ENCODE measurements at regions not wholly inside any gene's neighbourhood (a gene's known extent, or its start where the extent isn't known, plus 50 kb on each side); places are given as distances from the start of the nearest gene placed in this dataset.

DNA sequence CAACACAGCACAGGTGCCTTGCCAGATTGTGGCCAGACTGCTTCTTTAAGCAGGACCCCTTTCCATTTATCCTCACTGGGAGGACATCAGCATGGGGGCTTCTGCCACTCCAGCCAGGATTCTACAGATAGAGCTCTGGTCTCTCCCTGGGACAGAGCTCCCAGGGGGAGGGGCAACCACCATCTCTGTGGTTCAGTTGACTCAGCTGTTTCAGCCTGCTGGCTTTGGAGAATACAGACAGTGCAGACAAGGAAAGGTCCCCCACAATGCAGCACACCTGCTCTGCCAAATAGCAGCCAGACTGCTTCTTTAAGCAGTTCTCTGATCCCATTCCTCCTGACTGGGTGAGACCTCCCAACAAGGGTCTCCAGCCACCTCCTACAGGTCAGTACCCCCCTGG, 132.8 kb downstream of the OR2K2 start:
- TF ChIP-seq, protein P1, sequence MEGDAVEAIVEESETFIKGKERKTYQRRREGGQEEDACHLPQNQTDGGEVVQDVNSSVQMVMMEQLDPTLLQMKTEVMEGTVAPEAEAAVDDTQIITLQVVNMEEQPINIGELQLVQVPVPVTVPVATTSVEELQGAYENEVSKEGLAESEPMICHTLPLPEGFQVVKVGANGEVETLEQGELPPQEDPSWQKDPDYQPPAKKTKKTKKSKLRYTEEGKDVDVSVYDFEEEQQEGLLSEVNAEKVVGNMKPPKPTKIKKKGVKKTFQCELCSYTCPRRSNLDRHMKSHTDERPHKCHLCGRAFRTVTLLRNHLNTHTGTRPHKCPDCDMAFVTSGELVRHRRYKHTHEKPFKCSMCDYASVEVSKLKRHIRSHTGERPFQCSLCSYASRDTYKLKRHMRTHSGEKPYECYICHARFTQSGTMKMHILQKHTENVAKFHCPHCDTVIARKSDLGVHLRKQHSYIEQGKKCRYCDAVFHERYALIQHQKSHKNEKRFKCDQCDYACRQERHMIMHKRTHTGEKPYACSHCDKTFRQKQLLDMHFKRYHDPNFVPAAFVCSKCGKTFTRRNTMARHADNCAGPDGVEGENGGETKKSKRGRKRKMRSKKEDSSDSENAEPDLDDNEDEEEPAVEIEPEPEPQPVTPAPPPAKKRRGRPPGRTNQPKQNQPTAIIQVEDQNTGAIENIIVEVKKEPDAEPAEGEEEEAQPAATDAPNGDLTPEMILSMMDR (IDR thresholded peaks at IDR 0.05; ENCODE audit: low read depth, low read length, missing control alignments): no peak

DNA sequence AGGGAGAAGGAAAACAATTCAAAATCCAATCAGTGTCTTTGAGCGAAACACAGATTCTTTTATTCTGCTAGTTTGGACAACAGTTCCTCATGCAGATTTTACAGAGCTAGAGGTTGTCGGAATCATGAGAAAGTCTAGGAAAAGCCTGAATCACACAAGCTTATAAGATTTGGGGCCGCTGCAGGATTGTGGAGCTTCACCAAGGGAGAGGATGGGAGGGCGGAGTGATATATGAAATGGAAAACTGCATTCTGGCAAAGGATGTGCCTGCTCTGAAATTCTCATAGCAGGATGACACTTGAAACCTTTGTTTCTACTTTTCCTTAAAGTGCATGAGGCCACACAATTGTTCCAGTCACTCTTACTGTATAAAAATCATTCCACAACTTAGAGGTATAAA, 134.3 kb downstream of the OR2K2 start:
- TF ChIP-seq, protein P1 (IDR thresholded peaks at IDR 0.05; ENCODE audit: low read depth, low read length, missing control alignments): no peak
- no peak overlapping the region for H3K4me3 ChIP-seq (ENCODE audit: low read depth, low read length)
- no peak for DNase-seq (ENCODE audit: low read depth)
- in situ Hi-C loops (cut with HindIII; ENCODE audit: low sequenced_read_pairs): no loop called here

More for the DNA sequence above, 132.8 kb downstream of the OR2K2 start:
- DNase-seq (ENCODE audit: low read depth): no peak
- in situ Hi-C loops (cut with HindIII; ENCODE audit: low sequenced_read_pairs): no loop called here
- H3K4me3 ChIP-seq (ENCODE audit: low read depth, low read length): no peak overlapping the region

DNA sequence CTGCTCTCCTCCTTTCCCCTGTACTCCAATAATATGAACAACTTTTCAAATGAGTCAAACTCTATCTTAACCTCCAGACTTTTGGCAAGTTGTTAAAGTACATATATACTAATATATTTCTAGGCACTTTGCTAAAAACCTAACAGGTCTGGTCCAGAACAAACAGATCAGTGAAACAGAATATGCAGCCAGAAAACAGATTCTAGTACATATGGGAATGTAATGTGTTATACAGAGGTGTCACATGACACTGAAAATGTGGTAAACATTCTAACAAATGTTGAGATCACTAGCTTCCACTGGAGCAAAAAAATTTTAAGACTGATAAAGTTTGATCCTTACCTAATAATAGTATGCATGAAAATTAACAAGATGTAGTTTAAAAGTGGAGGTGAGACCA, 136.9 kb downstream of the OR2K2 start:
- in situ Hi-C loops (cut with HindIII; ENCODE audit: low sequenced_read_pairs): no loop called here
- TF ChIP-seq, protein P1 (IDR thresholded peaks at IDR 0.05; ENCODE audit: low read depth, low read length, missing control alignments): no peak

DNA sequence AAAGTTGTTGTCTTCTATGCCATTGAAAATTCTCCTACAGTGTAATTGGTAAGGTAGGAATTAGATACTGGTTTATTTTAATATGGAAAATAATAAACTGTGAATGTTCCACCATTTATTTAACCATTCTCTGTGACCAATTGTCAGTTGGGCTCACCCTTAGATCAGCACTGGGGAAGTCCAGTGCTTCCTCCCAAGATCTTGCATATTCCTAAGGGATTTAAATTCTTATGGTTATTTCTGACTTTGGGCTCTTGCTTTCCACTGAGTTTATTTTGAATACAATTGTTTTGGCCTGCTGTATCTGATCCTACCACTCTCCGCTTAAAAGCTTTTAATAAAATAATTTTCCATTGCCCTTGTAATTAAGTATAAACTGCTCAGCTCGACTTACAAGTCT, 137.4 kb downstream of the OR2K2 start:
- H3K4me3 ChIP-seq (ENCODE audit: low read depth, low read length): no peak overlapping the region
- no peak for DNase-seq (ENCODE audit: low read depth)
- TF ChIP-seq, protein P1 (IDR thresholded peaks at IDR 0.05; ENCODE audit: low read depth, low read length, missing control alignments): no peak
- in situ Hi-C loops (cut with HindIII; ENCODE audit: low sequenced_read_pairs): no loop called here

More for the DNA sequence above, 136.9 kb downstream of the OR2K2 start:
- DNase-seq (ENCODE audit: low read depth): no peak
- H3K4me3 ChIP-seq (ENCODE audit: low read depth, low read length): no peak overlapping the region

DNA sequence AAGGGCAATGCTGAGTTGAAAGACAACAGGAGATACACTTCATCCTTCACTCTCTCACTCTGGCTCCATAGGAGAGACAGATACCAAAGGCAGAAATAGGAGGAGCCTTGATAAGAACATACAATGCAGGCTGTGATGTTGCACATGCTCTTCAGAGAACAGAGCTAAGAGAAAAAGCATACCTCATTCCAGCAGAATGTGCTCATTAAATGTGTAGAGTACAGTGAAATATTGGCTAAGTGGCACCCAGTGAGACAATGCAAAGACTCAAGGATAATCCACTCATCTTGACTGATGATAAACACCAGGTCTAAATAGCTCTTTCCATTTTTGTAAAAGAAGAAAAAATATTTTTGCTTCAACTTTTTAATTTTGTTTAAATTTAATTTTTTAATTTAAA, 139.7 kb downstream of the OR2K2 start:
- H3K4me3 ChIP-seq (ENCODE audit: low read depth, low read length): no peak overlapping the region
- DNase-seq (ENCODE audit: low read depth): no peak
- in situ Hi-C loops (cut with HindIII; ENCODE audit: low sequenced_read_pairs): no loop called here
- TF ChIP-seq, protein P1 (IDR thresholded peaks at IDR 0.05; ENCODE audit: low read depth, low read length, missing control alignments): no peak

DNA sequence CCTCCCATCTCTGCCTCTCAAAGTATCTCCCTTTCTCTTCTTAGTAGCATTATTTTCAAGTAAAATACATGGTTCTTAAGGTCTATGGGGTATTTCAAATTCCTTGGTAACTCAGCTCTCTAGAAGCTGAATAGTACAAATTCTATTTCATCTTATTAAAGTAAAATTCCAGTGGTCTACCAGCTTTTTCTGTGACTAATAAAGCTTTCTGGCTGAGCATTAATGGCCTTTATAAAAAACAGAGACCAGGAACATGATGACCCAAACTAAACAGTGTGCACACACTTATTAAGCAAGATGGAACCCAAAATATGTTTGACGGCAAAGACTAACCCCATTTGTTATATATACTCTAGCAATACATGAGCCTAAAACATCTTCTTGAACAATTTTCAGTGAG, 142.6 kb downstream of the OR2K2 start:
- no peak overlapping the region for H3K4me3 ChIP-seq (ENCODE audit: low read depth, low read length)
- in situ Hi-C loops (cut with HindIII; ENCODE audit: low sequenced_read_pairs): no loop called here
- TF ChIP-seq, protein P1 (IDR thresholded peaks at IDR 0.05; ENCODE audit: low read depth, low read length, missing control alignments): no peak
- no peak for DNase-seq (ENCODE audit: low read depth)

DNA sequence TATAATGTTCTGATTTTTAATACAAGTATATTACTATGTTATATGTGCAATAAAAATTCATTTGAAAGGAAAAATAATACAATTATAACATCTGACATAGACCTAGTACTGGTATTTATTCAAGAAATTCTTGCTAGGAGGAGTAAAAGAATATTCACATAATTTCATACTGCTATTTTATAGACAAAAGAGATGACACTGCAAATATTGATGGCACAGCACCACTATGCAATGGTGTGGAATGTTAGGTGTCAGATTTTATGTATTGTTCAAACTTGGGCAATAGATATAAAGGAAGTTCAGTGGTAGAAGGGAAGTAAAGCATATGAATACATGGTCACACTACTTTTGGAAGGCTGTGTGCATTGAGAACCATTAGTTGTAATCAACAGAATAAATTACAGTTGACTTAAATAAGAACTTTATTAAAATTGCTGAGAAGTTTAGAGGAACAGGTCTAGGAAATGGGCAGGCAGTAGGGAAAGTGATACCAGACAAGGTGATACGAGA, 143.9 kb downstream of the OR2K2 start:
- in situ Hi-C loops (cut with HindIII; ENCODE audit: low sequenced_read_pairs): no loop called here
- no peak overlapping the region for H3K4me3 ChIP-seq (ENCODE audit: low read depth, low read length)
- TF ChIP-seq, protein P1 (IDR thresholded peaks at IDR 0.05; ENCODE audit: low read depth, low read length, missing control alignments): no peak
- DNase-seq (ENCODE audit: low read depth): no peak

All from astrocyte of the cerebellum (primary cell).